IMR-90 (cell line): ENCODE measurements at regions not wholly inside any gene's neighbourhood (a gene's known extent, or its start where the extent isn't known, plus 50 kb on each side); places are given as distances from the start of the nearest gene placed in this dataset.

Experiments used
- ATAC-seq: fragments of 200-7000 bp; cut with Tn5 transposase; 2 replicates; pipeline ENCODE4 v1.9.1; 2020; ENCODE audit warnings: low read depth, mild to moderate bottlenecking, moderate library complexity
- BruUV-seq: library from RNA; stranded (reverse); fragments of 400-500 nt; replicated peaks from 2 replicates; lab custom pipeline; 2021; lab: Mats Ljungman, UMichigan
- CTCF ChIA-PET: fragments of 300-600 bp; formaldehyde crosslinking; extraction: SDS; loops from one replicate; lab custom pipeline; 2021; ENCODE audit warnings: antibody characterized with exemption; lab: Yijun Ruan, JAX
- POLR2A ChIA-PET: fragments of 300-600 bp; sonication (Branson Sonifier 250); formaldehyde crosslinking; loops from one replicate; lab custom pipeline; 2022; ENCODE audit warnings: antibody characterized with exemption; ENCODE audit not compliant: unreplicated experiment; lab: Charles Lee
- DNase-seq: peaks from one replicate; pipeline ENCODE4 v3.0.0; 2013
- H2AFZ ChIP-seq: replicated peaks from 2 replicates; pipeline ENCODE3; 2013; ENCODE audit warnings: low read length, mild to moderate bottlenecking; ENCODE audit not compliant: poor library complexity
- H2AK5ac ChIP-seq: 2 replicates; pipeline ENCODE4 v1.6.1; 2013; ENCODE audit warnings: low read depth, low read length, inconsistent platforms
- H2AK9ac ChIP-seq: replicated peaks from 2 replicates; pipeline ENCODE3; 2013; ENCODE audit warnings: mild to moderate bottlenecking, low read depth, low read length, moderate library complexity; ENCODE audit not compliant: poor library complexity
- H2BK120ac ChIP-seq: 2 replicates; pipeline ENCODE4 v1.6.1; 2013; ENCODE audit warnings: low read depth, low read length, inconsistent platforms
- H2BK15ac ChIP-seq: 3 replicates; pipeline ENCODE4 v1.6.1; 2013; ENCODE audit warnings: low read depth, low read length, inconsistent platforms
- H2BK20ac ChIP-seq: 2 replicates; pipeline ENCODE4 v1.6.1; 2013; ENCODE audit warnings: low read depth, mild to moderate bottlenecking, inconsistent platforms, low read length, moderate library complexity
- H2BK5ac ChIP-seq: 2 replicates; pipeline ENCODE4 v1.6.1; 2013; ENCODE audit warnings: mild to moderate bottlenecking, low read depth, low read length, inconsistent platforms; ENCODE audit not compliant: poor library complexity, severe bottlenecking
- H3K14ac ChIP-seq: replicated peaks from 2 replicates; pipeline ENCODE4 v1.6.1; 2013; ENCODE audit warnings: low read depth, low read length, inconsistent platforms
- H3K18ac ChIP-seq: 2 replicates; pipeline ENCODE4 v1.6.1; 2013; ENCODE audit warnings: low read depth, low read length, control low read depth
- H3K23ac ChIP-seq: 2 replicates; pipeline ENCODE4 v1.6.1; 2013; ENCODE audit warnings: low read depth, low read length, inconsistent platforms
- H3K27ac ChIP-seq: 2 replicates; pipeline ENCODE4 v1.5.1; 2013; ENCODE audit warnings: mild to moderate bottlenecking, control low read depth, low read length; ENCODE audit not compliant: insufficient read depth
- H3K27me3 ChIP-seq: 2 replicates; pipeline ENCODE4 v1.6.1; 2013; ENCODE audit warnings: low read length; ENCODE audit not compliant: control insufficient read depth, insufficient read depth
- H3K36me3 ChIP-seq: 2 replicates; pipeline ENCODE4 v1.6.1; 2013; ENCODE audit warnings: low read length, mixed read lengths; ENCODE audit not compliant: control insufficient read depth, insufficient read depth
- H3K4ac ChIP-seq: 2 replicates; pipeline ENCODE4 v1.6.1; 2013; ENCODE audit warnings: low read depth, low read length, inconsistent platforms
- H3K4me1 ChIP-seq: 2 replicates; pipeline ENCODE4 v1.6.1; 2013; ENCODE audit warnings: low read length, mixed read lengths; ENCODE audit not compliant: control insufficient read depth, insufficient read depth
- H3K4me2 ChIP-seq: 2 replicates; pipeline ENCODE4 v1.6.1; 2013; ENCODE audit warnings: low read depth, mild to moderate bottlenecking, control low read depth, low read length, moderate library complexity
- H3K4me3 ChIP-seq: 2 replicates; pipeline ENCODE4 v1.5.1; 2013; ENCODE audit warnings: low read depth, mild to moderate bottlenecking, control low read depth, low read length, moderate library complexity; ENCODE audit not compliant: insufficient read depth
- H3K56ac ChIP-seq: 2 replicates; pipeline ENCODE4 v1.6.1; 2013; ENCODE audit warnings: low read length, inconsistent platforms; ENCODE audit not compliant: insufficient read depth; ENCODE audit errors: extremely low read depth
- H3K79me1 ChIP-seq, 2 experiments: 2 replicates each; pipeline ENCODE4 v1.6.1; 2013; ENCODE audit warnings: low read length in 2 of 2, inconsistent platforms in 1 of 2, low read depth in 1 of 2
- H3K9ac ChIP-seq: 2 replicates; pipeline ENCODE4 v1.6.1; 2013; ENCODE audit warnings: low read depth, low read length, control low read depth
- H3K9me1 ChIP-seq: 2 replicates; pipeline ENCODE4 v1.6.1; 2013; ENCODE audit warnings: low read length, inconsistent platforms; ENCODE audit not compliant: insufficient read depth
- H3K9me3 ChIP-seq: 2 replicates; pipeline ENCODE4 v1.6.1; 2013; ENCODE audit warnings: low read length; ENCODE audit not compliant: control insufficient read depth, insufficient read depth
- H4K20me1 ChIP-seq: 2 replicates; pipeline ENCODE4 v1.6.1; 2013; ENCODE audit warnings: low read length, inconsistent platforms; ENCODE audit not compliant: insufficient read depth
- H4K5ac ChIP-seq: 2 replicates; pipeline ENCODE4 v1.6.1; 2013; ENCODE audit warnings: mild to moderate bottlenecking, low read depth, low read length, control low read depth
- H4K8ac ChIP-seq, 2 experiments: 2 replicates each; pipeline ENCODE4 v1.6.1; 2013; ENCODE audit warnings: low read depth in 2 of 2, low read length in 2 of 2, control low read depth in 1 of 2, inconsistent platforms in 1 of 2
- H4K91ac ChIP-seq: 2 replicates; pipeline ENCODE4 v1.6.1; 2013; ENCODE audit warnings: low read depth, low read length, inconsistent platforms; ENCODE audit not compliant: insufficient read depth
- BHLHE40 ChIP-seq: fragments of 150-350 bp; IDR thresholded peaks from 2 replicates; pipeline ENCODE4 v1.6.1; 2016; ENCODE audit warnings: mild to moderate bottlenecking, low read depth, low read length
- CEBPB ChIP-seq: IDR thresholded peaks from 2 replicates; pipeline ENCODE4 v1.6.1; 2012; ENCODE audit warnings: low read depth, low read length, improper control_type of control experiment
- CHD1 ChIP-seq: IDR thresholded peaks from 2 replicates; pipeline ENCODE4 v1.6.1; 2012; ENCODE audit warnings: low read depth, low read length, improper control_type of control experiment
- CTCF ChIP-seq: conservative IDR thresholded peaks from 2 replicates; pipeline ENCODE4 v1.5.1; 2012; ENCODE audit warnings: mild to moderate bottlenecking, low read depth, low read length, improper control_type of control experiment
- ELK1 ChIP-seq: fragments of 150-350 bp; IDR thresholded peaks from 2 replicates; pipeline ENCODE4 v1.6.1; 2016; ENCODE audit warnings: low read depth, mild to moderate bottlenecking, low read length, moderate library complexity, borderline replicate concordance
- FOS ChIP-seq: fragments of 150-350 bp; IDR thresholded peaks from 2 replicates; pipeline ENCODE4 v1.6.1; 2016; ENCODE audit warnings: low read depth, low read length
- MAFK ChIP-seq: IDR thresholded peaks from 2 replicates; pipeline ENCODE4 v1.6.1; 2012; ENCODE audit warnings: low read depth, low read length, improper control_type of control experiment
- MAZ ChIP-seq: IDR thresholded peaks from 2 replicates; pipeline ENCODE4 v1.6.1; 2012; ENCODE audit warnings: low read depth, mild to moderate bottlenecking, low read length, improper control_type of control experiment, moderate library complexity, borderline replicate concordance
- MXI1 ChIP-seq: IDR thresholded peaks from 2 replicates; pipeline ENCODE4 v1.6.1; 2012; ENCODE audit warnings: low read depth, mild to moderate bottlenecking, low read length, moderate library complexity, borderline replicate concordance
- NFE2L2 ChIP-seq: fragments of 150-350 bp; IDR thresholded peaks from 2 replicates; pipeline ENCODE4 v1.6.1; 2016; ENCODE audit warnings: low read depth, mild to moderate bottlenecking, low read length
- POLR2A ChIP-seq: IDR thresholded peaks from 2 replicates; pipeline ENCODE4 v1.6.1; 2012; ENCODE audit warnings: mild to moderate bottlenecking, low read depth, low read length
- RAD21 ChIP-seq: IDR thresholded peaks from 2 replicates; pipeline ENCODE4 v1.6.1; 2012; ENCODE audit warnings: low read length, improper control_type of control experiment
- RCOR1 ChIP-seq: IDR thresholded peaks from 2 replicates; pipeline ENCODE4 v1.6.1; 2012; ENCODE audit warnings: mild to moderate bottlenecking, low read length, improper control_type of control experiment; ENCODE audit not compliant: insufficient replicate concordance
- RFX5 ChIP-seq: IDR thresholded peaks from 2 replicates; pipeline ENCODE4 v1.8.0; 2012; ENCODE audit warnings: low read depth, mild to moderate bottlenecking, low read length, moderate library complexity
- SMC3 ChIP-seq: fragments of 150-350 bp; IDR thresholded peaks from 2 replicates; pipeline ENCODE4 v1.6.1; 2016; ENCODE audit warnings: low read depth, mild to moderate bottlenecking, antibody characterized with exemption, low read length, moderate library complexity
- whole genome bisulfite sequencing, 2 experiments: methylation state at CpG; one replicate each; pipeline versions ENCODE4 v1.1.5 to v1.1.7; 2013; ENCODE audit warnings: missing lambda C conversion rate in 2 of 2; ENCODE audit not compliant: insufficient read length in 1 of 2; ENCODE audit errors: extremely low coverage in 2 of 2; 5-methylcytosine and 5-hydroxymethylcytosine counted together
- dilution Hi-C: fragments of 300-500 bp; cut with HindIII; formaldehyde crosslinking; loops from one replicate; pipeline ENCODE4 v1.14.3; 2018; ENCODE audit warnings: low sequenced_read_pairs; ENCODE audit not compliant: unreplicated experiment
- in situ Hi-C: fragments of 300-500 bp; cut with MboI; formaldehyde crosslinking; loops from 3 replicates; pipeline ENCODE4 v1.14.3; 2019; ENCODE audit warnings: low sequenced_read_pairs, inconsistent platforms, mixed read lengths
- intact Hi-C: fragments of 100-400 bp; cut with micrococcal nuclease; formaldehyde crosslinking; loops from 2 replicates; pipeline ENCODE4 v1.10.0; 2022
- TF ChIP-seq, protein P1 (sequence below): fragments of 150-350 bp; IDR thresholded peaks from 2 replicates; pipeline ENCODE4 v1.6.1; 2017; ENCODE audit warnings: mild to moderate bottlenecking, antibody characterized with exemption, low read length, low read depth

DNA sequence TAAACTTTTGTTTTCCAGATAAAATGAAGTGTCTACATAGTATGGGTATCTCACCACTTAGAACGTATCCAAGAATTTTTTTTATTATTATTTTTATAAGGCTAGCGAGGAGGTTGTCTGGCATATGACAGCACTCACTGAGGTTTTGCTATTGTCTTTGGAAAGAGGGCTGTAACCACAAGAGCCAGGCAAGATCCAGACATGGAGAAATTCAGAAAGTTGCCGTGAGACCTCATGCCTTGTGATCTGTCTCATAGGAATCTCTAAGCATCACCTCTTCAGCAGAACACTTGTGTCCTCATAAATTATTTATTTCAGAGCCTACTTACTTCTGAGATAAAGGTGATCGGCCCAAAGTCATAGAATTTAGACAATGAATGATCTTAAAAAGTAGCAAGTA is 410.8 kb downstream of the CDH11 start:
- Histone ChIP-seq H3K4me3 (no peak overlapping the region), H2BK20ac (no peak overlapping the region), H3K18ac (no peak overlapping the region), H2AK5ac (no peak overlapping the region), H3K27ac (no peak overlapping the region), H3K4me1 (no peaks in the 10 kb centered on the region), H4K20me1 (no peaks in the 10 kb centered on the region), H3K36me3 (no peaks in the 10 kb centered on the region), H2AFZ (no peak overlapping the region), H4K5ac (no peak overlapping the region), H4K91ac (no peak overlapping the region), H2AK9ac (no peak overlapping the region), H3K23ac (no peak overlapping the region), H3K9ac (no peak overlapping the region), H3K4me2 (no peak overlapping the region), H3K9me3 (no peaks in the 10 kb centered on the region), H4K8ac (no peak overlapping the region), H3K56ac (no peak overlapping the region), H3K14ac (no peak overlapping the region), H2BK5ac (no peak overlapping the region), H3K79me1 (no peaks in the 10 kb centered on the region), H3K9me1 (no peaks in the 10 kb centered on the region), H3K27me3 (no peaks in the 10 kb centered on the region), H2BK120ac (no peak overlapping the region), H2BK15ac (no peak overlapping the region), H3K4ac (no peak overlapping the region)
- dilution Hi-C loops (no loop called here), intact Hi-C loops (no loop called here), in situ Hi-C loops (no loop called here)
- ChIA-PET CTCF (no interaction called here), POLR2A (no interaction called here)
- ATAC-seq (no peak), DNase-seq (no peak)
- TF ChIP-seq, protein P1, sequence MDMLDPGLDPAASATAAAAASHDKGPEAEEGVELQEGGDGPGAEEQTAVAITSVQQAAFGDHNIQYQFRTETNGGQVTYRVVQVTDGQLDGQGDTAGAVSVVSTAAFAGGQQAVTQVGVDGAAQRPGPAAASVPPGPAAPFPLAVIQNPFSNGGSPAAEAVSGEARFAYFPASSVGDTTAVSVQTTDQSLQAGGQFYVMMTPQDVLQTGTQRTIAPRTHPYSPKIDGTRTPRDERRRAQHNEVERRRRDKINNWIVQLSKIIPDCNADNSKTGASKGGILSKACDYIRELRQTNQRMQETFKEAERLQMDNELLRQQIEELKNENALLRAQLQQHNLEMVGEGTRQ, result no peak
- TF ChIP-seq SMC3 (no peak), RAD21 (no peak), CEBPB (no peak), CHD1 (no peak), MAFK (no peak), NFE2L2 (no peak), RFX5 (no peak), RCOR1 (no peak), FOS (no peak), CTCF (no peak), MXI1 (no peak), BHLHE40 (no peak), POLR2A (no peak), MAZ (no peak), ELK1 (no peak)
- BruUV-seq, result no TSS peak
- WGBS, 2 experiments, result no CpG with 5 or more reads among the region's 4 CpGs
